ENCODE measurements at regions not wholly inside any gene's neighbourhood (a gene's known extent, or its start where the extent isn't known, plus 50 kb on each side); places are given as distances from the start of the nearest gene placed in this dataset.

DNA sequence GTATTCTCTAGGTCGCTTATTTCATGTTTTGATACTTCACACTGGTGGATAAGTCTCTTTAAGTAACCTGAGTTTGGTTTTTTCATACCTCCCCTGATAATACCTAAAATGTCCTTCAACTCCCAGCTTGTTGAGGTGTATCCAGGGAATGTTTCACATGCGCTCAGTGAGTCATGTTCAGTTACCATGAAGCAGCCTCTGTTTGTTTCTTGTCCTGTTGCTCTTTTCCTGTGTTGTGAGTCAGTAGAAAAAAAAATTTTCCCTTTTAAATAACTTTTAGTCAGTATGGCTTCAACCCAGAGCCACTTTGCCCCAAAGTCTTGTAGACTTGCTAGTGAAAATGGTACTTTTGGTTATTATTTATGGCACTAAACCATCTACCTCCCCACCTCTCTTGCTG lies 278.4 kb upstream of the ZPLD1 start:
- no peak for DNase-seq (ENCODE audit: low spot score)

DNA sequence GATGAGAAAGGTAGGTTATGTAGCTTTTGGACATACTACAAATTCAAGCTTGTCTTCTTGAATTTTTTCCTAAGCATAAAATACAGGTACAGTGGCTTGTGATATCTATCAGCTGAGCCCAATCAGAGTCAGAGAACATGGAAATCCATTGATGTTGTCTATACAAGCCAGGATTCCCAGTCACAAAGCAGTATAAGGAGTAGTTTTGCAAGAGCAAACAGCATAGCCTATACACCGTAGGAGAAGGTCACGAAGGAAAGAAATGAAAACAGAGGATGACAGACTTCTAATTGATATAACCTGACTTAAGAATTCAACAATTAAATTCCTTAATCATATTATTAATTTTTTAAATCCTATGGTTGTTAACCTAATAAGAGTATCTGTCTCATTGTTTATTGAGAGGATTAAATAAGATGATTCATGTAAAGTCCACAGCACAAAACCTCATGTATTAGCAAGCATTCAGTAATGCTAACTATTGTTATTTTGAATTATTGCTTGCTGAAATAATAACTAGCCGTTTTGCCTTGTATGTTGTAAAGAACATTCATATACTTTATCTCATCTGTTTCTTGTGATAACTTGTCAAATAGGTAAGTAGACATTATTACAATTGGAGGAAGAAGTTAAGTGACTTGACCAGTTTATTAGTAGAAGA lies 276.6 kb upstream of the ZPLD1 start:
- no peak for DNase-seq (ENCODE audit: low spot score)

DNA sequence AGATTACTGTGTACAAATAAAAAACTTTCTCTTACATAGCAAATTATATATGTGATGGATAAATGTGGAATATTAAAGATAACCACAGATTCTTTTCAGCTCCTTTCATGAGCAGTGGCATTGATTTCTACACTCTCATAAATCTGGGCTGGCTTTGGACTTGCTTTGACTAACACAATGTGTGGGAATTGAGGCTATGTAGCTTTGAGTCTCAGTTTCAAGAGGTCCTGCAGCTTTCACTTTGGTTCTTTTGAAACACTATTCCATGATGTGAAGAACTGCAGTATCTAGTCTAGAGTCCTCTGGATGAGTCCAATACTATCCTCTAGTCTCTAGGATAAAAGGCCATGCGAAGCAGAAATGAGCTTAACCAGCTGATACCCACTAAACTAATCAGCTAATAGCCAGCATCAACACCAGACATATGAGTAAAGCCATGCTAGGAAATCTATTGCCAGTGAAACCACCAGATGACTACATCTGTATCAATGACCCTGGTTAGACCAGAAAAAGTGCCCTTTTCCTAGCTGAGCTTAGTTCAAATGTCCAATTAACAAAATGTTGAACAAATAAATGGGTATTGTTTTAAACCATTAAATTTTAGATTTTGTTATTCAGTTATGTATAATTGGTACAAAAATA lies 274.9 kb upstream of the ZPLD1 start:
- no peak for DNase-seq (ENCODE audit: low spot score)

DNA sequence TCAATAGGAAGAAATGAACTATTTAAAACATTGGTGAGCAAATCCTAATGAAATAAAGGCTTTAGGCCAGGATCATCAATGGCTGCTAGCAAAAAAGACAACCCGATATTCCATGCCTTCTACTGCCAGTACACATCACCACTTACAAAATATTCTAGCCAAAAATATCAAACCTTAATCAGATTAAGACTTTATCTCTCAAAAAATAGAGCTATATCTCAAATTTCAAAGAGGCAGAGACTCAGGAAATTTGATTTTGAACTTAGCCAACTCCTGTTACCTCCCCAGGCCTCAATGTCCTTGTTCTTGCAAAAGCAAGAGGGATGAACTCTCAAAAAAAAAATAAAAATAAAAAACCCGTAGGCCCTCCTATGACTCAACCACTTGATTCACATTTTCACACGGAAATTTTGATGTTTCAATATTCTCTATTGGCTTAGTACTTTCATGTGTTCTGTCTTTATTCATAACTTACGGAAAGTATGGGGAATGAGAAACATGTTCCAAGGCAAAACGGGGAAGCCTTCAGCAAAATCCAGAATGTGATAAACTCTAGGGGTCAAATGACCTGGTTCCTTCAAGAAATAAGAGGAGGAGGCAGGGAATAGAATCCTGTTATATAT lies 273.3 kb upstream of the ZPLD1 start:
- DNase-seq (ENCODE audit: low spot score), result no peak

DNA sequence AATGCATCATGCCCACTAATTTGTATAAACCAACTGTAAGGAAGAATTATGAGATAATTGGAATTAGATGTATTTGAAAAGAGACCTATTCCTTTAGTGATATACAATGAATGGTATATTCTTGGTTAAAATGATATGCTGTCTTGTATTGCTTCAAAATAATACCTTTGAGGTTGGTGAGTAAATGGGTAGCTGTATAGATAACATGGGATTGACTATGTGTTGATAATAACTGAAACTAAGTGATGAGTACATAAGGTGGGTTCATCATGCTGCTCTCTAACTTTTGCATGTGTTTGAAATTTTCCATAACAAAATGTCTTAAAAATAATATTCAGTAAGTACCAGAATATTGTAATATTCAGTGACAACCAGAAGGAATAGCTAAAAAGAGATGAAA lies 272.6 kb upstream of the ZPLD1 start:
- DNase-seq (ENCODE audit: low spot score), result no peak

DNA sequence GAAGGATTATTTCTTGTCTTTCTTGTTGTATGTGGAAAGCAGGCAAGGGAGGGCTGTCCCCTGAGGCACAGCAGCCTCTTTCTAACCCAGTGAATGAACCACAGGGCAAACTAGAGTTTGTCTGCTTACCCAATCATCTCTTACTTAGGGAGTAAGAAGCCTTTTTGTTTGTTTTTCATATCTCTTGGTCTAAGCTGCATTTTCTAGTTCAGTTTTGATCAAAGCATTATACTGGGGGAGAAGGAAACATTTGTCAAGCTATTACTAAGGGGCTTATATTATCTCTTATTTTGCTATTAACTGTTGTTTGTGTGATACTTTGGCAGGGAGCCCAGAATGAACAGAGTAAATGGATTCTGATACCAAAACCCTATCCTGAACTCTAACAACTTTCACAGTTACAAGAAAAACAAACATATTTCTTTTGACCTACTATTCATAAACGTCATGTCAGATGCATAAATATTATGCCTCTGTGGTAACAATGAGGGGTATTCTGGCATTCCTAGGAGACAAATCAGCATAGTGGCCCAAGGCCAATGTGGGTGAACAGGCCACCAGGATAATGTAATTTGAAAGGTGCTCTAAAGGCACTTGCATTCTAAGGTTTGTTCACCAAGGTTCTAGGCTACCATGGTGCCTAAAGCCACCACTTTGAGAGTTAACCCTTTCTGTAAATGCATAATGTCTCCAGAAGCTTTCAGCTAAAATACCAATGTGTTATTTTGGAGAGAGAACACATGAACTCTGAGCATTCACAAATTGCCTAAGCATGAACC lies 271.6 kb upstream of the ZPLD1 start:
- DNase-seq (ENCODE audit: low spot score), result no peak

DNA sequence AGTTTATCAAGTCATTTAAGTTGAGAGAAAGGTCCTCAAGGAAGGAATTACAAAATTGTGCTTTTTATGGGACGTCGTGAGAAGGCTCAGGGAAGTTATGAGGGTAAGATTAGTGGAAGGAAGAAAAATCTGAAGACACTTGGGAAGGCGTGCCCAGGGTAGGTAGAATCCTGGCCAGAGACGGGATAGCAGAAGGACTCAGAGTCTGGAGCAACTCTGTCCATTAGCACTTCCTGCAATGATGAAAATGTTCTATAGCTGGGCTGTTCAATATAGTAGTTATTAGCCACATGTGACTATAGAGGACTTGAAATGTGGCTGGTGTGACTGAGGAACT lies 271.0 kb upstream of the ZPLD1 start:
- no peak for DNase-seq (ENCODE audit: low spot score)

DNA sequence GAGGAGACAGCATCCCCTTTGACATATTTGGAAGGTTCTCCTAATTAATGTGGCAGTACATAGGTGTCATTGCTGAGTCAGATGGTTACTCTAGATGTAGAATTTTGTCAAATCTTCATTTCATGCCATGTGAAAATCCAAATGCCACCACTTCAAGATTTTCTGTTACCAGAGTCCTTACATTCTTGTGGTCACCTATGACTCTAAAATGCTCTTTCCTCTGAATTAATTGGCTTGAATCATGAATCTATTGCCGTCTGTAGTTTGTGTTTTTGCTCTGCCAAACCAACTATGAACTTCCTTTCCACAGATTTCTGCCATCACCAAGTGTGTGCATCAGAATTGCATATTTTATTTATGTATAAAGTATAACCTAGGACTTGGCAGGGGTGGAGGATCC lies 269.4 kb upstream of the ZPLD1 start:
- no peak for DNase-seq (ENCODE audit: low spot score)

DNA sequence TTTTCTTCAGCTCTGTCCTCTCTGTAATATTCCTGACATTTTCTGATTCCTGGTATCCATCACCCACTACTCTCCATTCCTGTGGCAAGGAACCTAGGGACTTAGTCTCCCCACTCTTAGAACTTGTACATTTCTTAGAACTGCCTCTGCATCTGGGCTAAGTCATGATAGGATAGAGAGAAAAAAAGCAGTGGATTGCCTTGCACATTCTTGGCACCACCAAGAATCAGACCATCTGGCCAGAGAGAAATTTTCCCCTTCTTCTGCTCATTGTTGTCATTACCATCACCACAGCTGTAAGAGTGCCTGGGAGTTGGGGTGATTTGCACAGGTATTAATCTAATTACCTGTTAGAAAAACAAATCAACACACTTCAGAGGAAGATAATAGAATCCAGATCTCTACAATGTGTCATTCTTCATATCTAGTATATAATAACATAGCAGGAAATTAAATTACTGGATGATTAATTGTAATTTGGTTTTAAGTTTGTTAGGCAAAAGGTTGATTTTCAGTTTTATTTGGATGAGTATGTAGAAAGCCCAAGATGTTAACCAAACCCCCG lies 264.8 kb upstream of the ZPLD1 start:
- DNase-seq (ENCODE audit: low spot score), result no peak

DNA sequence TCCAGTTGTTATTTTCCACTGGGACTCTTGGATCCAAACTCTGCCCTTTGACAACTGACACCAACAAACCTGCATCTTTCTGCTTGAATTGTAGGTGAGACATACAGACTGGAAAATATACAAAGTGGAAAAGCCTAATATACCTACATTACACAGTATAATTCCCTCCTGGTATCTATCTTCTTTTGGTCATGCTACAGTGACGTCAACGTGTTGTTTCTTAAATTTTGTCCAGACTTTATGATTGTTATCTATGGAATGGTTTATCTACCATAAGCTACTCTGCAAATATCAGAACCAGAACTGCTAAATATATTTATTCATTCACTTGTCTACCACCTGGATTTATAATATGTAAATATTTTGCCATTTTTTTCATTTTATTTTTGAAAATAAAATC lies 264.3 kb upstream of the ZPLD1 start:
- no peak for DNase-seq (ENCODE audit: low spot score)

DNA sequence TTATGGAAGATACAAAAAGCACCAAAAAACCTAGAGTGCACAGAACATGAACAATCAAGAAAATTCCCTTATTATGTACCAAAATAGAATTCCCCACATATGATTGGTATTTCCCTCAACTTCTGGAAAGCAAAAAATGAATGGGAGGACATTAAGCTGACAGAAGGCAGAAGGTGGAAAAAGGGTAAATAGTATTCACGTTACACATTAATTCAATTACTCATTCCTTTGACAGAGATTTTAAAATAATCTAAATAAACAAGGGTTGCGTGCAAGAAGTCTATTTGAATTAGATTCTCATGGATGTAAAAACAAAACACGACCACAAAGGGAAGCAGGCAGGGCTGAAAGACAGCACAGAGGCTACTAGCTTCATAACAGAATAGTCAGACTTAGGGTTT lies 260.5 kb upstream of the ZPLD1 start:
- no peak for DNase-seq (ENCODE audit: low spot score)

DNA sequence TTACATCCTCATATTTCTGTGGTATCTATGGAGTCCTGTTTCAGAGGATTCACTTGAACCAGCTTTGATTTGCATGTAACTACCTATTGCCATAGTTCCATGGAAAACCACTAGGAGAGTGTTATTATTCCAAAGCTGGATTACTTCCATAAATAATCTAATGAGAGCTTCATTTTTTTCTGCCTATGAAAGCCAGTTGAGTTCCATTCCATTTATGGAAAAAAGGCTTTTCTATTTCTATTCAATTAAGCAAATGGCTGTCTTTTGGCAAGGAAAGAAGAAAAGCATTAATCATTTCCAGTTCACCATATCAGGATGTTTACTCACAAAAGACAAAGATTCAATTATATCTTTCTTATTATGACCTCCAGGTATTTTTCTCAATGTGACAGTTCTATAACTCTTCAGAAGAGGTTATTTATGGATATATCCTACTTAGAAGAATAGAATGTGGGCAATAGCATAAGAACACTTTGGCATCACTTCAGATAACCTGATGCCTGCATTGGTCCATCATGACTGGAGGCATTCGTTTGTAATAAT lies 259.9 kb upstream of the ZPLD1 start:
- DNase-seq (ENCODE audit: low spot score), result no peak

DNA sequence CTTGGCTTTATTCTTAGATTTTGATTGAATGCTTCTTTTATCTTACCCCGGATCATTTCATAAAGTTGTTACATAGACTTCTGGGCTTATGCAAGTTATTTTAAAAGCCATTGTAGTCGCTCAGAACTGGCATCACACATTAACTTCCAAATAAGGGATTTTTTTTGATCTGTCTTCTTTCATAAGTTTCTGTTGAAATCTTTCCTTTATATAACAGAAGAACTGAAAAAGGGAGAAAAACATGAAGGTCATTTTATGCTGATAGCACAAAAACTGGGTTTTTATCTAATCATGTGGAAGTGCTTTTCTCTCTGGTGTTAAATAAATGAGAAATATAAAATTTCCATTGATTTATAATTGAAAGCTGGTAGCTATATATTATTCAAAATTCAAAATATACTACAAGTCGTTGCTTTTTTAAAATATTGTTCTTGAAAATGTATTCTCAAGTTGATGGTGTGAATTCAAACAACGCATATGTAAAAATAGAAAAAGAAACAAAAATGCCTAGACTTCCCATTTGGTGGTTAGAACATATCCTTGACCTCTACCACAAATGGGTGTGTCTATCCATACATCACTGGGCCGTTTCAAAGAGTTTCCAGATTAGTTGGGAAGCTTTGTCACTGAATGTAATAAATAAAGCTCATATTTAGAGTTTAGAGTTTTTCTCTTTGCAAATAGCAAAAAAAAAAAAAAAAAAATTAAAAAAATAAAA lies 258.3 kb upstream of the ZPLD1 start:
- DNase-seq (ENCODE audit: low spot score), result no peak

DNA sequence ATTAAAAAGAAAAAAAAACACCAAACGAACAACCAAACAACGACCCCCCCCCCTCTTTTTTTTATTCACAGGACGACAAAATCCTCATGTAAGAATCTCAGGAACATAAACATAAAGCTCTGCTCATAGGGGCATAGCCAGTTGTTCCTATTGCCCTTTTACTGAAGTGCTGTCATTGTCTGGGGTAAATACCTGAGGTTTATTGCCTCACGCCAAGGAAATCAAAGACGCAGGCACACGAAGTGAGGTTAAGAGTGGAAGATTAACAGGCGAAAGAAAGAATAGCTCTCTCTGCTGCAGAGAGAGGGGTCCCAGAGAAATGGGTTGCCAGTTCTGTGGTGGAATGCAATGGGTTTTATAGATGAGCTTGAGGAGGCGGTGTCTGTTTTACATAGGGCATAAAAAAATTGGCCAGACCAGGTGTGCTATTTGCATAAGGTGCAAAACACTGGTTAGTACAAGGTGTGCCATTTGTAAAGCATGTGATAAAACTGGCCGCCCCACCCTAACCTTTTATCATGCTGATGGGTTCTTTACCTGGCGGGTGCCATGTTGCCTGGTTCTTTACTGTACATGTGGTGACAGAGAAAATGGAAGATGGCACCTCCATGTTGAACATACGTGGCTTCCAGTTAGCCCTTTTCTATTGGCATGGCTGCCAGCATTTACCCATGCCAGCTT lies 257.6 kb upstream of the ZPLD1 start:
- no peak for DNase-seq (ENCODE audit: low spot score)

DNA sequence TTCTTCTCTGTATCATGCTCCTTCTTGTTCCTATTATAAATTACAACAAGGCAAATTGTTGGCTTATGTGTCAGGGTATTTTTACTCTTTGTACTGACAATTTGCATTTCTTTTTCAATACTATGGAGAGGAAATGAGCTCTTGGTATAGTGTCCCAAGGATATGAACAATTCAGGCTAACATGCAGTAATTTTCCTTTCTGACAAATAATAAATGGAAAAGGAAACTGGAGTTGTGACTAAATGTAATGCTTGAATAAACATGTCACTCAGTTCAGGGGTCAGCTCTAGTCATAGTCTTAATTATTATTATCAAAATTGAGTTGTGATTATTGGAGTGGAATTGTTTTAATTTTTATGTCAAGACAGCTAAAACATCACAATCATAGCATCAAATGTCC lies 256.0 kb upstream of the ZPLD1 start:
- DNase-seq (ENCODE audit: low spot score), result no peak

DNA sequence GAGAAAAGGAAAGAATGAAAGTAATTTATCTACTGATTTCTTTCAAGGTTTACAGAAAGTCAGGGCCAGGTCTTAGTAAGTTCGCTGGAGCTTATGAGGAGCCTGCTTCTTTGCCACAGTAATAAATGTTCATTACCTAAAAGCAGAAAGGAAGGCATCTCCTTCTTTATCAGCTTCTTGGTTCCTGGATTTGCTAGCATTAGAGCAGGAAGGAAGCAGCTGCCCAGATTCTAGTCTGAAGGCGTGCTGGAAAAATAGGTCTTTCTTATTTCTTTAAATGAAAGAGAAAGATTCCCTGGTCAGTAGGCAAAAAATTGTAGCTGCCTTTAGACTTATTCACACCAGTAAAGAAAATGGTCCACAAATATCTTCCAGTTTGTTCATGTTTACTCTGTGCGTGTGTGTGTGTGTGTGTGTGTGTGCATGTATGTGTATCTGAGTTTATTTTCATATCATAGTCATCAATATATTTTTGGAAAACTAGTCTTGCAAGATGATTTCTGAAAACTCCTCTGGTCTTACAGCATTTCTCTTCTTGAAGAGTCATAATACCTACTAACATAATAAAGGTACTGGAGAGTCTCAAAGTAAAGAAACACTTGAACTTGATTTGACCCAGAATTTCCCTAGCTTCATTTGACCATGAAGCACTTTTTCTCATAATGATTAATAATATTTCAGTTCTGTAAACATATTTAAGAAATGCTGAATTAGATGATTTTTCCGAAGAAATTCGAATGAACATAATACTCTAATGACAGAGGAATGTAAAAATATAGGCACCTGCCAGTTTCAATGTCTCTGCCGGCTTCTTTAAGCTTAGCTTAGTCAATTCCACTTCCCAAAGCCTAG lies 255.3 kb upstream of the ZPLD1 start:
- no peak for DNase-seq (ENCODE audit: low spot score)

DNA sequence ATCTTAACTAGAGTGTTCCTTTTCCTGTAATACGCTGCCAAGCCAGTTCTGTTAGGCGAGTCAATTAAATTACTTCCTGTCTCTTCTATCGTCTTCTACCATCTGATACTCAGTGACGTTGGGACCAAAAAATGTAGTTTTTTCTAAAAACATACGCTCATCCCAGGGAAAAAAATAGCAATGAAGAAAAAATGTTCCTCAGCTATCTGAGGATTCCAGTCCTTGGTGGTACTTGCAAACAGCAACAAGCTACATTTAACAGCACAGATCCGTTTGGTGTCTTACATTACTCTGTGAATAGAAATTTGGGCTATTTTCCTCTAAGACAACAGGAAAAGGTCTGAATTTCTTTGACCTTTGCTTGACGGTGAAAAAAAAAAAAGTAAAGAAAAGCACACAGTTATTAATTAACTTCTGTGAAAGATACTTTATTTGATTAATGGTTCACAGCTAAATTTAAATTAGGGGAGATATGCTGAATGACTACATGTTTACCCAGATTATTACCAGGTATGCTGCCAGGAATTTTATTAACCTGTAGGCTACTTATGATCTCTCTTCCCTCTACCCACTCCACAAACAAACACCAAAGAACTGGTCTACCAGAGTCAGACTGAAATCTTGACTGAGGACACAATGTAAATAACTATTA lies 254.4 kb upstream of the ZPLD1 start:
- no peak for DNase-seq (ENCODE audit: low spot score)

DNA sequence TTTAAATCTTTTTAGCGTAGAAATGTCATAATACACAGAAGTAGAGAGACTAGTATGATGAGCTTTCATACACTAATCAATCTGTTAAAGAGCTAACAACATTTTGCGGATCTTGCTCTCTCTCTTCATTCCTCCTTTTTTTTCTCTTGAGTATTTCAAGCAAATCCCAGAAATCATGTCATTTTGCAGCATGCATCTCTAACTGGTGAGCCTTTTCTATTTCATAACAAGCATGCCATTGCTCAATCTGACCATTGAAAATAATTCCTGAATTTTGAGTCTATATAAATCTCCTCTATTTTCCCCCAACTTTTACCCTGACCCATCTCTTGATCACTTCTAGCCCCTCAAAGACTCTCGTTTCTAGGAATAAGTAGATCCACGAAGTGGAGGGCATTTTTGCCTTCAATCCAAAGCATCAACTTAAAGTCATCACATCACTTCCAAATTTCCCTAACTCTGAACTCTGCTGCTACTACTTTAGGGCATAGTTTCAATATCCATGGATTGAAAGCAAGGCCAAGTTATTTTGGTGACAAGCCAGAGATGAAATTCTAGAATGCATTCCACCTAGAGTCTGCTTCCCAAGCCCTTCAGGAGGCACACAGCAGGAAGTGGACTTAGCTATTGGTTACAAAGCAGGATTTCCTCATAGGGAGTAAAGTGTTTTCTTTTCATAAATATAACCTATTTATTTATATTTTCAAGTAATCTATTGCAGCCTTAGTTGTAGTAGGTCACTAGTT lies 253.5 kb upstream of the ZPLD1 start:
- no peak for DNase-seq (ENCODE audit: low spot score)

DNA sequence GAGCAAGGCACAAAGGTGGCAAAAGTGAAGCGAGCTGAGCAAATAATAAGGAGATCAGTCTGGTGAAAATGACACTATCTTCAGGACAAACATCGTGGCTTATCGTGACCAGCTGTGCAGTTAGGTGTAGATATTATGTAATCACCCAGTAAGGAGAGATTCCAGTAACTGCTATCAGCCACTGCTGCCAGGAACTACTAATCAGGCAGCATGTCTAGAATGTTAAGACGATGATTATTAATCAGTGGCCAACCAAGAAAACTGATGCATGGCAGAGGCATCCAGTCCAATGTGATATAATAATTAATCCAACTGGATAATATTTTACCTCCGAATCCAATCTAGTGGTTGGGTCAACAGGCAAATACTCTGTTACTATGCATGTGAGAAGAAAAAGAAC lies 252.7 kb upstream of the ZPLD1 start:
- no peak for DNase-seq (ENCODE audit: low spot score)

Measured in putamen (tissue), 1 donor.